ENCODE measurements at regions not wholly inside any gene's neighbourhood (a gene's known extent, or its start where the extent isn't known, plus 50 kb on each side); places are given as distances from the start of the nearest gene placed in this dataset.
A peak's percentile ranks its signal among the peaks of the same experiment; 100 is the strongest.

DNA sequence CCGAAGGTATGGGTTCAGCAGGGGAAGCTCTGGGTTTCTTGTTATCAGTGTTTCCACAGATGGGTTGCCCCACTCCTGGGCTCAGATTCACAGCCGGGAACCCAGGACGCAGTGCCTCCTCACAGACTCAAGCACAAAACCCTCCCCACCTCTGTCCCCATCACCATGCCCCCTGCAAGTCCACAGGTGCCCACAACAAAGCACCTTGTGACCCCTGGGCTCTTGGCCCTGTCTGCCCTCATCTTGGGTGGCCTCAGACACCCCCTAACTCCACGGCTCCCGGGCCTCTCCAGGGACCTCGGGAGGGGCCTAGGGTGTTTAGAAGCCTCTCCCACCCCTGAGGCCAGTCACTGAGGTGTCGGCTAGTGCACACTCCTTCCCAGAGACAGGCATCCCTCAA is 231.7 kb downstream of the TUBA3C start:
- peaks cover 2% of the 10 kb centered on the region for H3K36me3 Mint-ChIP-seq (ENCODE audit: unreplicated experiment)
- H3K9me3 Mint-ChIP-seq (ENCODE audit: unreplicated experiment) = peaks cover 18% of the 10 kb centered on the region

DNA sequence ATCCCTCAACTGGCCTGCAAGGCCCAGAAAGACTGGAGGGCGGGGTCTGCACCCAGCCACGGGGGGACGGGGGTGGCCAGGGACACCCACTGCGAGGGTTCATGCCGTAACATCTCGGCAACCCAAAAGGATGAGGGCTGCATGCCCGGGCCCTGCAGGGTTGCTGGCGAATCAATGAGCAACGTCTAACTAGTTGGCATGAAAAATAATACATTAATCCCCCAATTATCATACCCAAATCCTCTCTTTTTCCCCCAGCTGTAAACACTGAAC is 232.2 kb downstream of the TUBA3C start:
- peaks cover 13% of the 10 kb centered on the region for H3K9me3 Mint-ChIP-seq (ENCODE audit: unreplicated experiment)
- DNase-seq (ENCODE audit: extremely low spot score, unreplicated experiment) = no peak
- H3K27me3 Mint-ChIP-seq (ENCODE audit: unreplicated experiment) = no peaks in the 10 kb centered on the region
- H3K36me3 Mint-ChIP-seq (ENCODE audit: unreplicated experiment) = peaks cover 2% of the 10 kb centered on the region
- H3K4me3 Mint-ChIP-seq (ENCODE audit: unreplicated experiment) = no peak overlapping the region
- no peak overlapping the region for H3K27ac Mint-ChIP-seq (ENCODE audit: unreplicated experiment)
- TF ChIP-seq, protein P1, sequence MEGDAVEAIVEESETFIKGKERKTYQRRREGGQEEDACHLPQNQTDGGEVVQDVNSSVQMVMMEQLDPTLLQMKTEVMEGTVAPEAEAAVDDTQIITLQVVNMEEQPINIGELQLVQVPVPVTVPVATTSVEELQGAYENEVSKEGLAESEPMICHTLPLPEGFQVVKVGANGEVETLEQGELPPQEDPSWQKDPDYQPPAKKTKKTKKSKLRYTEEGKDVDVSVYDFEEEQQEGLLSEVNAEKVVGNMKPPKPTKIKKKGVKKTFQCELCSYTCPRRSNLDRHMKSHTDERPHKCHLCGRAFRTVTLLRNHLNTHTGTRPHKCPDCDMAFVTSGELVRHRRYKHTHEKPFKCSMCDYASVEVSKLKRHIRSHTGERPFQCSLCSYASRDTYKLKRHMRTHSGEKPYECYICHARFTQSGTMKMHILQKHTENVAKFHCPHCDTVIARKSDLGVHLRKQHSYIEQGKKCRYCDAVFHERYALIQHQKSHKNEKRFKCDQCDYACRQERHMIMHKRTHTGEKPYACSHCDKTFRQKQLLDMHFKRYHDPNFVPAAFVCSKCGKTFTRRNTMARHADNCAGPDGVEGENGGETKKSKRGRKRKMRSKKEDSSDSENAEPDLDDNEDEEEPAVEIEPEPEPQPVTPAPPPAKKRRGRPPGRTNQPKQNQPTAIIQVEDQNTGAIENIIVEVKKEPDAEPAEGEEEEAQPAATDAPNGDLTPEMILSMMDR (IDR thresholded peaks at IDR 0.05) = no peak
- no peaks in the 10 kb centered on the region for H3K4me1 Mint-ChIP-seq (ENCODE audit: unreplicated experiment)

More for the DNA sequence above, 231.7 kb downstream of the TUBA3C start:
- DNase-seq (ENCODE audit: extremely low spot score, unreplicated experiment) = no peak
- TF ChIP-seq, protein P1 (IDR thresholded peaks at IDR 0.05) = no peak
- no peaks in the 10 kb centered on the region for H3K27me3 Mint-ChIP-seq (ENCODE audit: unreplicated experiment)
- no peak overlapping the region for H3K4me3 Mint-ChIP-seq (ENCODE audit: unreplicated experiment)
- H3K4me1 Mint-ChIP-seq (ENCODE audit: unreplicated experiment) = no peaks in the 10 kb centered on the region
- H3K27ac Mint-ChIP-seq (ENCODE audit: unreplicated experiment) = no peak overlapping the region

DNA sequence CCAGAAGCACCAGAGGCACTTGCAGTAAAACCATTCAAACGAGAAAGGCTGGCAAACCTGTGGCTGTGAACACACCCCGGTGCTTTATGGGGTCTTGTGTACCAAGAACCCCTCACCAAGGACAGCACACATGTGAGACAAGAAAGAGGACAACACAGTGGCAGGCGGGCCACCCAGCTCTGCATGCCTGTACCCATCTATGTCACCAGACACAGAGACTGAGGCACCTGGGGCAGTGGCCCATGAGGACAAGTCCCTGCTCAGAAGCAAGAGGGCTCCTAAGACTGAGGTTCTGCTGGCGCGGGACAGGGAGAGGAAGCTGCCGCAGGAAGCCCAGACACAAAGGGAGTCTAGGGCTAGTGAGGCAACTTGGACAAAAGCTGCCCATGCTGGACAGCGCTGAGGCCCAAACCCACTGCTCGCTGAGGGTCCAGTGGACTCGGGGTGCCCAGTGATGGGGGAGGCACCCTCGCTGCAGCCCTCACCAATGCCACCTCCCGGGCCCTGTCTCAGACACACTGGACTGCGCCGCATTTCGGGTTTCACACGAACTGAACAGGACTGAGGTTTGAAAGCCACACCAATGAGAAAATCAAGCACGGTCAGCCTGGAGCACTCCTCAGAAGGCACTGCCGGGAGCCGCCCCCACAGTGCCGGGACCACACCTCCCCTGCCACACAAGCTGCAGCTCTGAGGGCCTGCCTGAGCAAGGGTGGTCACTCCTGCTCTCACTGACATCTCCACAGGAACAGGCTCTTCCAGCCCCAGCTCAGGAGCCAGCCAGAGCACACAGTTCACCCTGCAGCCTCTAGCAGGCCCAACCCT is 232.7 kb downstream of the TUBA3C start:
- peaks cover 2% of the 10 kb centered on the region for H3K36me3 Mint-ChIP-seq (ENCODE audit: unreplicated experiment)
- no peak for DNase-seq (ENCODE audit: extremely low spot score, unreplicated experiment)
- no peaks in the 10 kb centered on the region for H3K27me3 Mint-ChIP-seq (ENCODE audit: unreplicated experiment)
- no peaks in the 10 kb centered on the region for H3K4me1 Mint-ChIP-seq (ENCODE audit: unreplicated experiment)
- H3K9me3 Mint-ChIP-seq (ENCODE audit: unreplicated experiment) = peaks cover 9% of the 10 kb centered on the region
- H3K4me3 Mint-ChIP-seq (ENCODE audit: unreplicated experiment) = no peak overlapping the region
- no peak overlapping the region for H3K27ac Mint-ChIP-seq (ENCODE audit: unreplicated experiment)
- TF ChIP-seq, protein P1 (IDR thresholded peaks at IDR 0.05) = no peak

DNA sequence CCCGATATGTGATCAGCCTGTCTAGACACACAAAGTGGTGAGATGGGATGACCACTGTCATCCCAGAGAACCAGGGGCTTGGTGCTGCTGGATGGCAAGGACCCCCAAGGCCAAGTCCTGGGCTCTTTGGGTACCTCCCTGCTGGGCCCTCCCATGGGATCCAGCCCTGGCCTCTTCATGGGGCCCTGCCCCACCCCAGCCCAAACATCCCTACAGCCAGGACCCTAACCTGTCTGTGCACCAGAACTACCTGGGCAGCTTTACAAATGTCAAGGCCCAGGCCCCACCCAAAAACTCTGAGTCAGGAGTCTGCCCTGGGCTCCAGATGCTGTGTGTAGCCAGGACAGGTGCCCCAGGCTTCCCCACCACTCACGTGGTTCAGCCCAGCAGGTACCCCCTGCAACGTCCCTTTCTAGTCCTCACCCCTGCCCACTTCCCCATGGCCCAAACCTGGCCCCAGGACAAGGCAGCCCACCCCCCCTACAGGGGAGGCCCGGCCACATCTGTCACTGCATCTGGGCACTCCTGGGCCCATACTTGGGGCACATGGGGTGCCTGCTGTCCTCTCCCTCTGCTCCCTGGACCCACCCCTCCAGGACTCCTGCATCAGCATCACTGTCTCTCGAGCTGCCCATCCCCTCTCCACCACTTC is 233.5 kb downstream of the TUBA3C start:
- Mint-ChIP-seq H3K27ac (ENCODE audit: unreplicated experiment) (no peak overlapping the region), H3K9me3 (ENCODE audit: unreplicated experiment) (peaks cover 5% of the 10 kb centered on the region), H3K4me3 (ENCODE audit: unreplicated experiment) (no peak overlapping the region), H3K36me3 (ENCODE audit: unreplicated experiment) (peaks cover 2% of the 10 kb centered on the region), H3K27me3 (ENCODE audit: unreplicated experiment) (no peaks in the 10 kb centered on the region), H3K4me1 (ENCODE audit: unreplicated experiment) (no peaks in the 10 kb centered on the region)
- DNase-seq (ENCODE audit: extremely low spot score, unreplicated experiment) = peak; percentile 83
- TF ChIP-seq, protein P1 (IDR thresholded peaks at IDR 0.05) = no peak

DNA sequence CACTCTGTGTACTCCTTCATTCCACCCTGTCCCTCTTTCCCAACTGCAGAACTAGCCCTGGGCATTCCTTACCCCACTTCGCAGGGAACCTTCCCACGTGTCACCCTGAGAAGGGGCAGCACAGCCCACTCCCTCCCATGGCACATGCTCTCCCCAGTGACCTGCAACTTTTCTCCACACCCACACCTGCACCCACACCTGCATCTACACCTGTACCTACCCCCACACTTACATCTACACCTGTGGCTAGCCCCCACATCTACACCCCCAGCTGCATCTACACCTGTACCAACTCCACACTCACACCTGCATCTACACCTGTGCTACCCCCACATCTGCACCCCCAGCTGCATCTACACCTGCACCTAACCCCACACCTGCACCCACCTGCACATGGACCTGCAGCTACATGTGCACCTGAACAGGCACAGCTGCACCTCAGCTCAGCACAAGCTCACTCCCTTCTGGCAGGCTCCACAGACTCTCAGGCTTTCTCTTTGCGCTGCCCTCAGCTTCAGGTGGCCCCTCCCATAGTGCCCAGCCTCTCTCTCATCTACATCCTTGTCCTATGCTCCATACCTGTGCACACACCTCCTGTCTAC is 234.1 kb downstream of the TUBA3C start:
- H3K4me3 Mint-ChIP-seq (ENCODE audit: unreplicated experiment) = no peak overlapping the region
- peaks cover 2% of the 10 kb centered on the region for H3K36me3 Mint-ChIP-seq (ENCODE audit: unreplicated experiment)
- TF ChIP-seq, protein P1 (IDR thresholded peaks at IDR 0.05) = no peak
- H3K4me1 Mint-ChIP-seq (ENCODE audit: unreplicated experiment) = no peaks in the 10 kb centered on the region
- peaks cover 8% of the 10 kb centered on the region for H3K9me3 Mint-ChIP-seq (ENCODE audit: unreplicated experiment)
- no peaks in the 10 kb centered on the region for H3K27me3 Mint-ChIP-seq (ENCODE audit: unreplicated experiment)
- H3K27ac Mint-ChIP-seq (ENCODE audit: unreplicated experiment) = no peak overlapping the region
- DNase-seq (ENCODE audit: extremely low spot score, unreplicated experiment) = no peak

All from osteocyte (in vitro differentiated cells).